ENCODE measurements at regions not wholly inside any gene's neighbourhood (a gene's known extent, or its start where the extent isn't known, plus 50 kb on each side); places are given as distances from the start of the nearest gene placed in this dataset.

GRCh38 chr14:85974602-85975001, 444.7 kb downstream of the FLRT2 start:
- TF ChIP-seq CTCF (IDR thresholded peaks at IDR 0.05), result no peak
- TF ChIP-seq POLR2A (IDR thresholded peaks at IDR 0.05), result no peak

Measured in thyroid gland (tissue), 4 donors.